Large intestine (tissue), 3 donors: ENCODE measurements at regions not wholly inside any gene's neighbourhood (a gene's known extent, or its start where the extent isn't known, plus 50 kb on each side); places are given as distances from the start of the nearest gene placed in this dataset.
"Not testable (repeated sequence)": the region's sequence is repeated elsewhere in the genome, so short reads cannot be mapped to it uniquely, and the experiment has no call there.

ENCODE experiments used
- DNase-seq, 2 donors: peaks; one replicate each; pipeline versions ENCODE4 v3.0.0 to v3.0.0-alpha.2; 2013
- H3K27ac ChIP-seq: one replicate; pipeline ENCODE4 v1.5.1; 2013; ENCODE audit warnings: low read length
- H3K27me3 ChIP-seq: 2 replicates; pipeline ENCODE4 v1.6.1; 2013; ENCODE audit warnings: low read length; ENCODE audit not compliant: control insufficient read depth, insufficient read depth
- H3K36me3 ChIP-seq: 2 replicates; pipeline ENCODE4 v1.6.1; 2013; ENCODE audit warnings: low read length; ENCODE audit not compliant: control insufficient read depth, insufficient read depth
- H3K4me1 ChIP-seq: one replicate; pipeline ENCODE4 v1.6.1; 2013; ENCODE audit warnings: low read length; ENCODE audit not compliant: control insufficient read depth, insufficient read depth
- H3K4me3 ChIP-seq: one replicate; pipeline ENCODE4 v1.5.1; 2013; ENCODE audit warnings: low read length
- H3K9me3 ChIP-seq: one replicate; pipeline ENCODE4 v1.6.1; 2013; ENCODE audit warnings: mild to moderate bottlenecking, low read depth, low read length, moderate library complexity; ENCODE audit not compliant: control insufficient read depth
- WGBS: methylation state at CpG from one replicate; pipeline ENCODE4 v1.1.5; 2013; ENCODE audit warnings: low lambda C conversion rate; ENCODE audit not compliant: insufficient coverage; 5-methylcytosine and 5-hydroxymethylcytosine counted together

GRCh38 chr4:158347556-158347955 lies 137.3 kb downstream of the TMEM144 start:
- Histone ChIP-seq H3K27me3 (no peaks in the 10 kb centered on the region), H3K4me1 (no peaks in the 10 kb centered on the region), H3K36me3 (no peaks in the 10 kb centered on the region), H3K4me3 (no peak overlapping the region), H3K9me3 (no peaks in the 10 kb centered on the region), H3K27ac (no peak overlapping the region)
- no peak for DNase-seq
- WGBS, result no CpG with 5 or more reads among the region's 1 CpG

GRCh38 chr4:158350161-158350560 lies 139.9 kb downstream of the TMEM144 start:
- no peak for DNase-seq
- Histone ChIP-seq H3K27me3 (no peaks in the 10 kb centered on the region), H3K4me3 (no peak overlapping the region)

GRCh38 chr4:158353541-158354304 lies 143.4 kb downstream of the TMEM144 start:
- no peaks in the 10 kb centered on the region for H3K4me1 ChIP-seq
- H3K36me3 ChIP-seq, result no peaks in the 10 kb centered on the region
- no peak overlapping the region for H3K27ac ChIP-seq
- 81% methylated on average over 3 of the region's 4 CpGs for WGBS
- DNase-seq, result no peak
- H3K4me3 ChIP-seq, result no peak overlapping the region
- no peaks in the 10 kb centered on the region for H3K9me3 ChIP-seq
- no peaks in the 10 kb centered on the region for H3K27me3 ChIP-seq

More at GRCh38 chr4:158350161-158350560, 139.9 kb downstream of the TMEM144 start:
- no peaks in the 10 kb centered on the region for H3K9me3 ChIP-seq
- no CpG with 5 or more reads among the region's 1 CpG for WGBS
- H3K27ac ChIP-seq, result no peak overlapping the region
- no peaks in the 10 kb centered on the region for H3K36me3 ChIP-seq
- H3K4me1 ChIP-seq, result no peaks in the 10 kb centered on the region

- no peak overlapping the region for H3K4me3 ChIP-seq
- no peak for DNase-seq
These were observed 146.0 kb downstream of the TMEM144 start for GRCh38 chr4:158356301-158356700.

GRCh38 chr4:158367932-158368441 lies 153.7 kb upstream of the RXFP1 start:
- WGBS, result no CpG with 5 or more reads among the region's 9 CpGs
- not testable (repeated sequence) for H3K9me3 ChIP-seq, H3K4me3 ChIP-seq, H3K36me3 ChIP-seq, H3K4me1 ChIP-seq, DNase-seq, H3K27ac ChIP-seq, H3K27me3 ChIP-seq

More at GRCh38 chr4:158356301-158356700, 146.0 kb downstream of the TMEM144 start:
- no CpG with 5 or more reads among the region's 8 CpGs for WGBS
- Histone ChIP-seq H3K36me3 (no peaks in the 10 kb centered on the region), H3K9me3 (no peaks in the 10 kb centered on the region), H3K27me3 (no peaks in the 10 kb centered on the region), H3K4me1 (no peaks in the 10 kb centered on the region), H3K27ac (no peak overlapping the region)

GRCh38 chr4:158371158-158371557 lies 150.5 kb upstream of the RXFP1 start:
- DNase-seq, result no peak
- no peak overlapping the region for H3K4me3 ChIP-seq
- 88% methylated on average over 1 of the region's 3 CpGs for WGBS
- no peaks in the 10 kb centered on the region for H3K27me3 ChIP-seq
- no peak overlapping the region for H3K27ac ChIP-seq
- no peaks in the 10 kb centered on the region for H3K36me3 ChIP-seq
- H3K9me3 ChIP-seq, result no peaks in the 10 kb centered on the region
- no peaks in the 10 kb centered on the region for H3K4me1 ChIP-seq

- no peaks in the 10 kb centered on the region for H3K36me3 ChIP-seq
- no peak for DNase-seq
- no peaks in the 10 kb centered on the region for H3K27me3 ChIP-seq
- H3K4me1 ChIP-seq, result no peaks in the 10 kb centered on the region
- H3K27ac ChIP-seq, result no peak overlapping the region
- 63% methylated on average over 1 of the region's 4 CpGs for WGBS
- H3K4me3 ChIP-seq, result no peak overlapping the region
- no peaks in the 10 kb centered on the region for H3K9me3 ChIP-seq
These were observed 147.4 kb upstream of the RXFP1 start for GRCh38 chr4:158374318-158374717.

GRCh38 chr4:158376106-158376840 lies 145.4 kb upstream of the RXFP1 start:
- Histone ChIP-seq H3K4me1 (no peaks in the 10 kb centered on the region), H3K36me3 (no peaks in the 10 kb centered on the region), H3K27me3 (no peaks in the 10 kb centered on the region), H3K27ac (no peak overlapping the region), H3K9me3 (no peaks in the 10 kb centered on the region), H3K4me3 (no peak overlapping the region)
- DNase-seq, result no peak
- WGBS, result 89% methylated on average over 2 of the region's 4 CpGs

- Histone ChIP-seq H3K4me3 (no peak overlapping the region), H3K27ac (no peak overlapping the region), H3K36me3 (no peaks in the 10 kb centered on the region), H3K4me1 (no peaks in the 10 kb centered on the region), H3K9me3 (no peaks in the 10 kb centered on the region), H3K27me3 (no peaks in the 10 kb centered on the region)
- DNase-seq, result no peak
- WGBS, result 100% methylated on average over 1 of the region's 1 CpG
These were observed 137.3 kb upstream of the RXFP1 start for GRCh38 chr4:158384414-158384813.

GRCh38 chr4:158395343-158395742 lies 126.3 kb upstream of the RXFP1 start:
- no peaks in the 10 kb centered on the region for H3K27me3 ChIP-seq
- no peaks in the 10 kb centered on the region for H3K9me3 ChIP-seq
- WGBS, result no CpG with 5 or more reads among the region's 3 CpGs

More at GRCh38 chr4:158395343-158395742, 126.3 kb upstream of the RXFP1 start:
- no peak overlapping the region for H3K27ac ChIP-seq
- H3K4me1 ChIP-seq, result no peaks in the 10 kb centered on the region
- no peaks in the 10 kb centered on the region for H3K36me3 ChIP-seq
- no peak overlapping the region for H3K4me3 ChIP-seq
- no peak for DNase-seq
